HG03442 (cell line): ENCODE measurements at regions not wholly inside any gene's neighbourhood (a gene's known extent, or its start where the extent isn't known, plus 50 kb on each side); places are given as distances from the start of the nearest gene placed in this dataset.

Experiments used
- ATAC-seq: cut with Tn5 transposase; IDR thresholded peaks from one replicate; pipeline ENCODE4 v1.9.1; 2021; ENCODE audit warnings: mild to moderate bottlenecking, moderate library complexity; ENCODE audit not compliant: unreplicated experiment

DNA sequence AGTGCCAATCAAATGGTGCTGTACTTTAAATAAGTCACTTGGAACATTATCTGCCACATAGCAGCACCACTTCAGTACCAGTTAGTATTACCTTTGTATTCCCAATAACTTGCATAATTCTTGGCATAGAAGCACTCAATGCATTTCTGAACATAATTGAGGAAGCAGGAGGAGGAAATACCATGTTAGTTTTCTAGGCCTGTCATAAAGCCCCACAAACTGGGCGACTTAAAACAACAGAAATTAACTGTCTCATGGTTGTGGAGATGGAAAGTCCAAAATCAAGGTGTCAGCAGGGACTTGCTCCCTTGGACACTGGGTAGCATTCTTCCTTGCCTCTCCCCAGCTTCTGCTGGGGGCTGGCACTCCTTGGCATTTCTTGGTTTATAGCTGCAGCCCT lies 296.2 kb downstream of the HS3ST1 start:
- no peak for ATAC-seq

DNA sequence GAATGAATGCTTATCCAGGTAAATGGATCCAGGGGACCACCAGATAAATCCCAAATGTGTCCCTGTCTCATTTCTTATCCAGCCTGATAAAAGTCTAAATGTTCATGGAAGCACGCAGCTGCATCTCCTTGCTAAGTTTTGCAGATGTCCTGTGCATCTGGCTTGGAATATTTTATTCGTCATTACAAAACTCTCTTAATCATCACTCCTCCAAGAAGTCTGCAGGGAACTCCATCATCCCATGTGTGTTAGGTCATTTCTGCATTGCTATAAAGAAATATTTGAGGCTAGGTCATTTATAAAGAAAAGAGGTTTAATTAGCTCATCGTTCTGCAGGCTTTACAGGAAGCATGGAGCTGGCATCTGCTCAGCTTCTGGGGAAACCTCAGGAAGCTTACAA lies 297.2 kb downstream of the HS3ST1 start:
- ATAC-seq, result no peak

DNA sequence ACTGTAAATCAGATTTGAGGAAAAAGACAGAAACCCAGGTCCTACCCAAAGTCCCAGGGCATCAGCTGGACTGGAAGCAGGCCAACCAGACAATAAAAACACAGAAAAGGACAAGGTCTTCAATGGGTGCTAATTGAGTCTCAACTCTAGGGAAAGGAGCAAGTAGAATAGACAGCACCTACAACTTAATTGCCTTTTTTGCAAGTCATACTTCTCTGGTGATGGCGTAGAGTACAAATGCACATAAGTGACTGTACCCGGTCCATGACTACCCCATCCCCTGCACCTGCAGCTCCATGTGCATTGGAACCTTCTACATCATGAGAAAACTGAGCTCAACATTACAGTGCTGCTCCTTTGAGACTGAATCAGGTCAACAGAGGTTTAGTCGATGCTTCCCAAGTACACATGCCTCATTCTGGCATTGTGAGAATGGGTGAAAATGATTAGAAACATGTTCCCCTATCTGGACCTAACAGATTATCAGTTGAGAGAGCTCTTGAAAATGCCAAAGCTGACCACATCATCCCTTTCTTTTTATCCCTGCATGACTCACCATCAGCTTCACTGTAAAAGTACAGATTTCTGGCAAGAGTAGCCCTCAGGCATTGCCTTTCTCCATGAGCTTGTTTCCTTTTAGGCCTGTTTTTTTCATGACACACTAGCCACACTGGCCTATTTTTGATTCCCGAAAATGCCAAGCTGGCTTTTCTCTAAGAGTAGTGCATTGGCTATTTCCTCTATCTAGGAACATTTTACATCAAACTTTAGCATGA lies 298.3 kb downstream of the HS3ST1 start:
- ATAC-seq, result no peak

DNA sequence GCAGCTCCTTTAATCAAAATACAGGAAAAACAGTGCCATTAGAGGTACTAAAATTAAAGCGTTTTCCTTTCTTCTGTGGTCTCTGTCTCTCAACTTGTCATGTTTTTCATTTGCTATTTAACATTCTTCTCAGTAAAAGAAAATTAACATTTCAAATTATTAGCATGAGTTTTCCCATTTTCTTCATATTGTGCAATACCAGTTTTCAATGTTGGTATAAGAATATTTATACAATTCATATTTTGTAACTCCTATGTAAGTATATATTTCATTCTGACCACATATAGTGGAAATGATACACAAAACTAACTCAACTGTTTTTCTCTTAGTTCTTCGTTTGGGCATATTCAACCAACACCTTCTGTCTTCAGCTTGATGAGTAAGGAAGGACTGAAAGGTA lies 308.3 kb downstream of the HS3ST1 start:
- no peak for ATAC-seq

DNA sequence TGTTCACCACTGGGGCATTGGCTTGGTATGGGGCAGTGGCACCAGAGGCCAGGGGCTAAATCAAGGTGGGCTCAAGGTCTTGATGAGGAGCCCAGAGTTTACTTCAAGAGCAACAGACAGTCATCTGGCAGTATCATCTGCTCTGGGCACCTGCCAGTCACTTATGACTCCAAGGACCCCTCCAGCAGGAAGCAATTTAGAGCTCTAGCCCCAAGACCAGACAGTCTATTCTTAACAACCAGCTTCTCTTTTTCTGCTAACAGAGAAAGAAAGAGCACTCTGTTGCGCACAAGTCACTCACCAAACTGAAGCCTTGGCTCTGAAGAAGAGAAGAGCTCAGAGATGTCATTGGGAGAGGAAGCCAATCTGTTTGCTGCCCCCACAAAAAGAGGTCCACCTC lies 309.2 kb downstream of the HS3ST1 start:
- ATAC-seq, result no peak

GRCh38 chr4:11118513-11118912 lies 310.2 kb downstream of the HS3ST1 start:
- no peak for ATAC-seq

GRCh38 chr4:11116940-11117339 lies 311.8 kb downstream of the HS3ST1 start:
- no peak for ATAC-seq

DNA sequence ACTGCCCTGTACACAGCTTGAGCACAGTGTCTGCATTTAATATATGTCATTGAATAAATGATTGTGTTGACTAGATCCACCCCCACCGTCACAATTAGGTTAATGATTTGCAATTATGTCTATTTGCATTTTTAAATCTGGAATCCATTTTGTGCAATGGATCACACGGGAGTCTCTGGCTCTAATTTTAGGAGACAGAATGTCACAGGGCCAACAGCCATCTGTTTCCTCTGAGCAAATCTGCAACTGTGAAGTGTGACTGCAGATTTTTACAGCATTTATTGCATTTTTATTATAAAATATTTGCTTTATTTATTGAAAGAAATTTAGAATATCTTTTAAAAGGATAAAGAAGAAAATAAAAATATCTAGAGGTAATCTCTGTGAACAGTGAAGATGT lies 316.8 kb downstream of the HS3ST1 start:
- no peak for ATAC-seq

- no peak for ATAC-seq
These were observed 317.3 kb downstream of the HS3ST1 start for GRCh38 chr4:11111370-11111769.

DNA sequence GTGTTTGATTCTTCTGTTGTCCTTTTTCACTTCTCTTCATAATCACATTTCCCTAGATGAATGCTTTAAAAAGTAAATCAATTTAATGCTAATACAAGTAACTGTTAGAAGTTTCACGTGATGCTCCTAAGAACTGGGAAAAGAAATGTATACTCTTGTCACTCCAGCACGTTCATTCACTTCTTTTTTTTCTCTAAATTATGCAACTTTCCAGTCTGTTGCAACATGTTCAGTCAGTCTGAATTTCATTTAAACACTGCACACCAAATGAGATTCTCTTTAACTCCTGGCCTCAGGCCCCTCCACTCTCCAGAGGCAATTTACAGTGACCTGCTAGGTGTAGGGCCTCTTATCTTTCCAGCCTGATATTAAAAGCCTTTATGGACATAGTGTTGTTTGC lies 321.9 kb downstream of the HS3ST1 start:
- ATAC-seq, result no peak

- no peak for ATAC-seq
These were observed 322.5 kb downstream of the HS3ST1 start for GRCh38 chr4:11106190-11106589.

- no peak for ATAC-seq
These were observed 323.0 kb downstream of the HS3ST1 start for GRCh38 chr4:11105715-11106114.

DNA sequence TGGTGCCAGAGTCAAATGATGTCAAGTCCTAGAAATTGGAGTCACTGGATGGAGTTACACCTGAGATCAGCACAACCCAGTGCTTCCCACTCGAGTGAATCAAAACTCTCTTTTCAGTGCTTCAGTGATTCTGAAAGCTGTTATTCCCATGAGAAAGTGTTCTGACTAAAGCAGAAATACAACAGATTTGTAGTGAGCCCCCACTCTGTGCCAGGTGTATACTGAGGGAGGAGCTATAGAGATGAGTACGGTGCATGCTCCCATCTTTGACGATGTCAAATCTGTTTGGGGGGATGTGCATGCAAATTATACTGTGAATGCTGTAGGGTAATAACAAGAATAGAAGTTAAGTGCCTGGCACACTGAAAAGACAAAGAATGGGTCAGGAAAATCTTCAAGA lies 330.2 kb downstream of the HS3ST1 start:
- ATAC-seq, result no peak

DNA sequence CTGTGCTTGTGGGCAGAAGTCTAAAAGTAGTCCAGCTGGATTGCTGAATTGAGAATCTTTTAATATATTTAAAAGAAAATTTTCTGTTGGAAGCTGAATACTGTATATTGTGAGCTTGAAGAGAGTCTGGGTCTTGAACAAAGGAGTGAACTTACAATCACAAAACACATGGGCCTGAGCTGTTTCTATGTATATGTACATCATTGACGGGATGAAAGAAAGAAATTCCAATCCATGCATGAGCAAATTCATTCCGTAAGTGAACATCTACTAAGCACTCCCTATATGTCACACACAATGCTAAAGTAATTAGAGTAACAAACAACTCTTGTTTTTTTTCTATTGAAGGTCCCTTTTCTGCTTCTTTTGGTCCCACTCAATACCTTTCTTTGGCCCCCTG lies 331.0 kb downstream of the HS3ST1 start:
- ATAC-seq, result no peak

DNA sequence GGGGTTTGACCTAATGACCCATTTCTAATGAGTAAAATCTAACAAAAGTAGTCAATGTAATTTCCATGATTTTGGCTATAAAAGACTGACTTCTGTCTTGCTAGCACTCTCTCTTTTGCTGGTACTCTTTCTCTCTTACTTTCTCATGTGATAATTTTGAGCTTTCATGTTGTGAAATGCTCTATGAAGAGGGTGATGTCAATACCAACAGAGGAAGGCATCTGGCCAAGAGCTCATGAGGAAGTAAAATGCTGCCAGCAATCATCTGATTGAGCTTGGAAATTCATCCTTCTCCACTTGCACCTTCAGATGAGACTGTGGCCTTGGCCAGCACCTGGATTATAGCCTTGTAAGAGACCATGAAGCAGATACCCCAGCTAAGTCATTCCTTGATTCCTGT lies 347.7 kb downstream of the HS3ST1 start:
- no peak for ATAC-seq

GRCh38 chr4:11079171-11079570 lies 349.5 kb downstream of the HS3ST1 start:
- no peak for ATAC-seq

DNA sequence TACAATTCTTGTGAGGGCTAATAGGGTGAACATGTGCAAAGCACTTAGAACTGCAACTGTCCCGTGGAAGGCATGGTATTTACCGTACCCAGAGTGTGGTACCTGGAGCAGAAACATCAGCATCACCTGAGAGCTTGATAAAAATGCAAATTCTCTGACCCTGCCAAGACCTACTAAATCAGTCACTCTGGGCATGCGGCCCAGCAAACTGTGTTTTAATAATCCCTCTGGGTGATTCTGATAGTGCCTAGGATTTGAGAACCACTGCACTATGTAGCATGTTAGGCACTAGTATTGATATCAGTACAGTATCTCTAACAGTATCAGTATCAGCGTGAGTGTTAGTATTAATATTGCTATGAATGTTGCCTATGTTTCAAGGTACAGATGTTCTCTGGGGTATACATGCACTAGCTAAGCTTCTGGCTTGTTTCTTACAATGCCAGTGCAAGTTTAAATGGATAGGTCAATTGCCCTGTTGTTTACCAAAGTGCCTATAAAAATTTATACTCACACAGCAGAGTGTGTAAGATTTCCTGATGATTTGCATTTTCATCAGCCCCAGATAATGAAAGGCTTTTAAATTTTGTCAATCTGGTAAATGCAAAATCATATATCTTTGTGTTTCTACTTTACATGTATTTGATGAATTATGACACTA lies 354.0 kb downstream of the HS3ST1 start:
- no peak for ATAC-seq

GRCh38 chr4:11073621-11074051 lies 355.1 kb downstream of the HS3ST1 start:
- ATAC-seq, result no peak

GRCh38 chr4:11072999-11073398 lies 355.7 kb downstream of the HS3ST1 start:
- no peak for ATAC-seq

DNA sequence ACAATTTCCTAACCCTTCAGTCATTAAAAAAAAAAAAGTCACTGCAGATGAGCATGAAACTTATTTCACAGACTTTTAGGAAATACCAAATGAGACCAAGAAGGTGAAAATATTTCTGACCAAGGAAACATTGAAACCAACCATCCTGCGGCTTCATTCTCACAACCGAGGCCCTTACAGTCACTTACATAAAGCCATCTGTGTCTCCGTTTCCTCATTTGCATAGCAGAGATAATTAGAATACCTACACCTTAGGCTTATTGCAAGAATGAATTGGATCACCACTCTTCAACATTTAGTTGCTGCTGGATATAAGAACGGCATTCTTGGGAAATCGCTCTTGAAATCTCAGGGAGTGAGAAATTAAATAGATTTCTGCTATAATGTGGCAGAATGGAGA lies 356.2 kb downstream of the HS3ST1 start:
- ATAC-seq, result no peak

DNA sequence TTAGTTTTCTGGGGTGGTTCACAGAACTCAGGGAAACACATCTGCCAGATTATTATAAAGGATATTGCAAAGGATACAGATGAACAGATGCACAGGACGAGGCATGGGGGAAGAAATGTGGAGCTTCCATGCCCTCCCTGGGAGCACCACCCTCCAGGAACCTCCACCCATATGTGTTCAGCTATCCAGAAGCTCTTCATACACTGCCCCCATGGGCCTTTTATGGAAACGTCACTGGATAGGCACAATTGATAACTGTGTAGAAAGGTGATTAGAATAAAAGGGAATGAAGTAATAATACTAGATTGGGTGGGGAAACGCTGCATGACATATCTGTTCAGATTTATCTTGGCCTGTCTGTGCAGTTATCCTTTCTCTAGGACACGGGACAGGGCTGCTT lies 357.9 kb downstream of the HS3ST1 start:
- no peak for ATAC-seq

GRCh38 chr4:11069581-11070211 lies 359.0 kb downstream of the HS3ST1 start:
- no peak for ATAC-seq
